Panc1 (cell line): ENCODE measurements at regions not wholly inside any gene's neighbourhood (a gene's known extent, or its start where the extent isn't known, plus 50 kb on each side); places are given as distances from the start of the nearest gene placed in this dataset.

Experiments used
- TCF7L2 ChIP-seq: IDR thresholded peaks from 2 replicates; pipeline ENCODE4 v1.6.1; 2011; ENCODE audit warnings: mild to moderate bottlenecking, low read depth, low read length, inconsistent platforms
- TF ChIP-seq, protein P1 (sequence below): fragments of 450-650 bp; IDR thresholded peaks from 2 replicates; pipeline ENCODE4 v1.5.1; 2017; ENCODE audit warnings: mild to moderate bottlenecking
- TF ChIP-seq, protein P2 (sequence below), 2 experiments: IDR thresholded peaks; 2 replicates each; pipeline ENCODE4 v1.6.1; 2011 to 2012; ENCODE audit warnings: low read depth in 2 of 2, control low read depth in 1 of 2, low read length in 1 of 2, mild to moderate bottlenecking in 1 of 2, moderate library complexity in 1 of 2; ENCODE audit not compliant: insufficient read depth in 1 of 2

DNA sequence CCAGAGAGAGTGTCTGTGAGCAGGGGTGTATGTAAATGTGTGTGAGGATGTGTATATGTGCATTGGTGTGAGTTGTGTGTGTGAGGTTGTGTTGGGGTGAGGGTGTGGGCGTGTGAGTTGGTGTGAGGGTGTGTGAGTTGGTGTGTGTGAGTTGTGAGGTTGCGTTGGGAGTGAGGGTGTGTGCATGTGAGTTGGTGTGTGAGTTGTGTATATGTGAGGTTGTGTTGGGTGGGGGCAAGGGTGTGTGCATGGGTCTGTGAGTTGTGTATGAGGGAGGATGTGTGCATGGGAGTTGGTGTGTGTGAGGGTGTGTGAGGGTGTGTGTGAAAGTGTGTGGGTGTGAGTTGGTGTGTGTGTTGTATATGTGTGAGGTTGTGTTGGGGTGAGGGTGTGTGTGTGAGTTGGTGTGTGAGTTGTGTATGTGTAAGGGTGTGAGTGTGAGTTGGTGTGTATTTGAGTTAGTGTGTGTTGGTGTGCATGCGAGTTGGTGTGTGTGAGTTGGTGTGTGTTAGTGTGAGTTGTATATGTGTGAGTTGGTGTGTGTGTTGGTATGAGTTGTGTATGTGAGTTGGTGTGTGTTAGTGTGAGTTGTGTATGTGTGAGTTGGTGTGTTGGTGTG lies 161.6 kb upstream of the IER5L start:
- TF ChIP-seq, protein P1, sequence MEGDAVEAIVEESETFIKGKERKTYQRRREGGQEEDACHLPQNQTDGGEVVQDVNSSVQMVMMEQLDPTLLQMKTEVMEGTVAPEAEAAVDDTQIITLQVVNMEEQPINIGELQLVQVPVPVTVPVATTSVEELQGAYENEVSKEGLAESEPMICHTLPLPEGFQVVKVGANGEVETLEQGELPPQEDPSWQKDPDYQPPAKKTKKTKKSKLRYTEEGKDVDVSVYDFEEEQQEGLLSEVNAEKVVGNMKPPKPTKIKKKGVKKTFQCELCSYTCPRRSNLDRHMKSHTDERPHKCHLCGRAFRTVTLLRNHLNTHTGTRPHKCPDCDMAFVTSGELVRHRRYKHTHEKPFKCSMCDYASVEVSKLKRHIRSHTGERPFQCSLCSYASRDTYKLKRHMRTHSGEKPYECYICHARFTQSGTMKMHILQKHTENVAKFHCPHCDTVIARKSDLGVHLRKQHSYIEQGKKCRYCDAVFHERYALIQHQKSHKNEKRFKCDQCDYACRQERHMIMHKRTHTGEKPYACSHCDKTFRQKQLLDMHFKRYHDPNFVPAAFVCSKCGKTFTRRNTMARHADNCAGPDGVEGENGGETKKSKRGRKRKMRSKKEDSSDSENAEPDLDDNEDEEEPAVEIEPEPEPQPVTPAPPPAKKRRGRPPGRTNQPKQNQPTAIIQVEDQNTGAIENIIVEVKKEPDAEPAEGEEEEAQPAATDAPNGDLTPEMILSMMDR = no peak
- no peak for TF ChIP-seq TCF7L2
- TF ChIP-seq, protein P2, sequence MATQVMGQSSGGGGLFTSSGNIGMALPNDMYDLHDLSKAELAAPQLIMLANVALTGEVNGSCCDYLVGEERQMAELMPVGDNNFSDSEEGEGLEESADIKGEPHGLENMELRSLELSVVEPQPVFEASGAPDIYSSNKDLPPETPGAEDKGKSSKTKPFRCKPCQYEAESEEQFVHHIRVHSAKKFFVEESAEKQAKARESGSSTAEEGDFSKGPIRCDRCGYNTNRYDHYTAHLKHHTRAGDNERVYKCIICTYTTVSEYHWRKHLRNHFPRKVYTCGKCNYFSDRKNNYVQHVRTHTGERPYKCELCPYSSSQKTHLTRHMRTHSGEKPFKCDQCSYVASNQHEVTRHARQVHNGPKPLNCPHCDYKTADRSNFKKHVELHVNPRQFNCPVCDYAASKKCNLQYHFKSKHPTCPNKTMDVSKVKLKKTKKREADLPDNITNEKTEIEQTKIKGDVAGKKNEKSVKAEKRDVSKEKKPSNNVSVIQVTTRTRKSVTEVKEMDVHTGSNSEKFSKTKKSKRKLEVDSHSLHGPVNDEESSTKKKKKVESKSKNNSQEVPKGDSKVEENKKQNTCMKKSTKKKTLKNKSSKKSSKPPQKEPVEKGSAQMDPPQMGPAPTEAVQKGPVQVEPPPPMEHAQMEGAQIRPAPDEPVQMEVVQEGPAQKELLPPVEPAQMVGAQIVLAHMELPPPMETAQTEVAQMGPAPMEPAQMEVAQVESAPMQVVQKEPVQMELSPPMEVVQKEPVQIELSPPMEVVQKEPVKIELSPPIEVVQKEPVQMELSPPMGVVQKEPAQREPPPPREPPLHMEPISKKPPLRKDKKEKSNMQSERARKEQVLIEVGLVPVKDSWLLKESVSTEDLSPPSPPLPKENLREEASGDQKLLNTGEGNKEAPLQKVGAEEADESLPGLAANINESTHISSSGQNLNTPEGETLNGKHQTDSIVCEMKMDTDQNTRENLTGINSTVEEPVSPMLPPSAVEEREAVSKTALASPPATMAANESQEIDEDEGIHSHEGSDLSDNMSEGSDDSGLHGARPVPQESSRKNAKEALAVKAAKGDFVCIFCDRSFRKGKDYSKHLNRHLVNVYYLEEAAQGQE (IDR thresholded peaks at IDR 0.05; ENCODE audit: insufficient read depth in 1 of 2, low read depth in 2 of 2, low read length in 1 of 2) = no peak
